UCSD-AML1 (cell line): ENCODE measurements at regions not wholly inside any gene's neighbourhood (a gene's known extent, or its start where the extent isn't known, plus 50 kb on each side); places are given as distances from the start of the nearest gene placed in this dataset.
A peak's percentile ranks its signal among the peaks of the same experiment; 100 is the strongest.
"Not testable (repeated sequence)": the region's sequence is repeated elsewhere in the genome, so short reads cannot be mapped to it uniquely, and the experiment has no call there.

ENCODE experiments used
- DNase-seq: peaks from one replicate; lab custom pipeline; 2025; ENCODE audit not compliant: unreplicated experiment; lab: John Stamatoyannopoulos, UW

DNA sequence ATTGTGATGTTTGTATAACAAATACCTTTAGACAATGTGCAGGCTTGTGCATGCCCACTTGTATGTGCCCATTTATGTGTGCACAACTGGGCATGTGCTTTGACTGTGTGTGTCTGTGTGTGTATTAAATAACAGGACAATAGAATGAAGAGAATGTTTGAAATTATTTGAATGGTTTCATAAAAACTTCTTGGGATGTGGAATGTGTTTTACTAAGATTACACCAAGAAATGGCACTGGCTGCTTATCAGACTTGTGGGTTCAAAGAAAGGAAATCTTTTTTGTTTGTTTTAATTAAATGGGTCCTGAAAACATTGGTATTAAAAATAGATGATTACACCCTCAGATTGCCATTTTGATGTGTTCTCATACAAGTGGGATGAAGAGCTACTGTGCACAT, 191.6 kb upstream of the CCN2 start:
- no peak for DNase-seq

DNA sequence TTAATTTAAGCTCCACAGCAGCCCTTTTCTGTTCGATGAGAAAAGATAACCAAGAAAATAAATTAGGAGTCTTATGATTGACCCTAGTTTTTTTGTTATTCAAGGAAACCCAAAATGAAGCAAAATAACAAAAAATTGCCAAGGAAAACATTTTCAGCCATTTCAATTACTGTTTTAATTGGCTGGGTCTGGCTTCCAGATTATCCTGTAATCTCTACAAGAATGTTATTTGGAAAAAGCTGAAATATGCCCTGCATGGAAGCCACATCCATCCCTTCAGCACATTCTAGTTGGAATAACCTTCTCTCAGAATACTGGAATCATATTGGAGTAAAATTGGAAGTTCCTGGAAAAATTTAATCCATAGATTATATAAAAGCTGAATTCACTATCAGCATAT, 191.1 kb upstream of the CCN2 start:
- DNase-seq: no peak

DNA sequence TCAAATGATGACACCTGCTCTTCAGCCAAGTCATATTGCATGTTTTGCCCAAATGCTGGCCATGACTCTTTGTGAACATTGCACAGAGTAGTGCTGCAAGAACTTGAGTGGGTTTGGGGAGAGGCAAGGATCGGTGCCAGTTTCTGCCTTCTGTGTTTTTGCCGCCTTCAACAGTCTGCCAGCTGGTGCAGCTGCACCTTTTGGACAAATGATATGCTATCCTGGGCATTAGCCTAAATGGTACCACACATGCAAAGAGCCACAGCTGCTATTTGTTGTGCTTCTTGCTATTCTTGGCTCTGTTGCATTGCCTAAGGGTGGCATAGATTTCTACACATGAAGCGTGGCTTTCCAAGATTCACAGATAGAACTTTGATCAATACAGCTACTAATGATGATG, 189.0 kb upstream of the CCN2 start:
- no peak for DNase-seq

DNA sequence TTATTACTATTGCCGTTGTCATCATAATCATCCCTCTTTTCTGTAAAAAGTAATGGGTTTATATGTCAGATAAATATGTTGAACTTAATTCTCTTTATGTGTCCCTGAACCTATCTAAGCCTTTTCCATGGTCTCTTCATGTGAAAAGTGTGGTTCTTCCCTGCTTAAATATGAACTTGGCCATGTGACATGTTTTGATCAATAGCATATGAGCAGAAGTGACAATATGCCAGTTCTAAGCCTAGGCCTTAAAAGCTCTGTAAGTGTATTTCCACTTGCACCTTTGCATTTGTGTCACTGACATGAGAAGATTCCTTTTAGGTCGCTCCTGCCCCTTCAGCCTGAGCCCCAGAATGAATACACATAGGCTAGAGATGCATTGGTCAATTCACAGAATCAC, 188.4 kb upstream of the CCN2 start:
- DNase-seq: no peak

DNA sequence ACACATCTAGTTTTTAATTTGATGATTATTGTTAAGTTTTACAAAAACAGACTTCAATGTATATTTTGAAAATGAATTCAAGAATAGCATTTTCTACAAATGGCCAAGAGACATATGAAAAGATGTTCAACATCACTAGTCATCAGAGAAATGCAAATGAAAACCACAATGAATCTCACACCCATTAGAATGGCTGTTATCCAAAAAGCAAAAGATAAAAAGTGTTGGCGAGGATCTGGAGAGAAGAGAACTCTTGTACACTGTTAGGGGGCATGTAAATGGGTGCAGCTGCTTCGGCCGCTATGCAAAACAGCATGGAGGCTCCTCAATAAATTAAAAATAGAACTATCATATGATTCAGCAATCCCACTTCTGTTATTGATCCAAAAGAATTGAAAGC, 185.8 kb upstream of the CCN2 start:
- no peak for DNase-seq

DNA sequence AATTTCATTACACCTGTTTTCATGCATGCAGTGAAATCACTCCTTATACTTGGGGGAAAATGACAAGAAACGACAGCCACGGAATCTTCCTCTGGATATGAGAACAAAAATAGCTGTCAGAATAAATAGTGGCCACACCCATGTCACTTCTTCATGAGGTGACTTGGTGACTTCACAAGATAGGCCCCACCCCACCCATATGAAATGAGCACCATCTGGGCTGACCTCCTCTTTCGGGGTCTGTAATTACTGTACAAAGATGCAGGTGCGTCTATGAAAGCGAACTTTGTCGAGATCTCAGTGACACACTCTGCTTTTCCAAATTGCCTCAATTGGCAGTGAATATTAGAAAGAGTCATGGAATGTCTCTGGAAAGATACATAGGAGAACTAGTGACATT, 184.2 kb upstream of the CCN2 start:
- no peak for DNase-seq

DNA sequence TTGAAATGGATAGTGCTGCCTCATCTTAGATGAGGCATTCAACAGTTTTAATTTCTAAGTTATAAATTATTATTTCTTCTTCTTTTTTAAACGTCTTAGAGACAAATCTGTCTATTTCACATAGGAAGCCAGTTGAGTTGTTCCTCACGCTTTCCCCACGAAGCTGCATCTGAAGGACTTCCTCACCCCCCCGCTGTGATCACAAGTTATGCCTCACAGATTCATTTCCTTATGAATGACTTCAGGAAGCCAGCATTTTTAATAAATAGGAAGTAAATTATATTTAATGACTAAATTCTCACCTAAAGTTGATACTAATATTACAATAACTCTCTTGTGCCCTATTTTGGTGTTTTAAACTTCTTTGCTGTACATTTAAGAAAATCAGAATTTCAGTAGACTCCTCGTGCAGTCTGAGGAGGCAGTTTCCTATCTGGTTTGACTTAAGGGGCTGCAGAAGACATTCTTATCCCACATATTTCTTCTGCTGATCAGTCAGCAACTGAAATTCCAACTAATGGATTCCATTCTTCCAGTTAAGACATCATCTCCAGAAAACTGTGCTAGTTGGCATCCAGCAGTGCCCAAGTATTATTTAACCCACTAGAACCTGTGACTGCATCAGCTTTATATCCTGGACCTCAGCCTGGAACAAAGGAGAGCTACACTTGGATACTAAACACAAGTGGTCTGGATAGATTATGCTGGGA, 182.7 kb upstream of the CCN2 start:
- no peak for DNase-seq

DNA sequence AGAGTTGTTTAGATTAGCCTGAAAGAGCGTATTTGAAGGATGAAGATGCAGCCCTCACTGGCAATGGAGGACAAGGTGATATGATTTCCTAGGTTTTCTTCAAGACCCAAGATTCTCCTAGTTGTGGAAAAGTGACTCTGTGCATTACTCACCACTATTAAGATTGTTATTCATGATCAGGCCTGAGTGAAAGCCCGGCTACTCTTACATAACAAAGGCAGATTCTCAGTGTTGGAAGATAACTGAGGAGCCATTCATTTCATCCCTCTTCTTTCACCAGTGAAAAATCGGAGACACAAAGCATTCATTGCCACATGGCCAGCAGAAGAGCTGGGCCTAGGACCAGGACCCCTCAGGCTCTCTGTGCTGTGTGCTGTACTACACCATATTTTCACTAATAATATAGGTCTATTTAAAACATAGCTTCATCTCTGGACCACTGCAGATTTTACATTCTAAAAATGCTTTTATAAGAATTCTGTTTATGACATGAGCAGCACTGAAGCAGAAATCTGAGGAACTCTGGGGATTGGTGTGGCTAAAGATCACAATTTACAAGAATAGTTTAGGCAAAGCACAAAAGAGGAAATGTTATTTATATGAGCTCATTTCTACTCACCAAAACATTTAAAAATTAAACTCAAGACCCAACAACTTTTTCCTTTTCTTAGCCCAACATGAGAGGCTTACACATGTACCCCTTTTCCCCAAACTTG, 181.9 kb upstream of the CCN2 start:
- DNase-seq: no peak

DNA sequence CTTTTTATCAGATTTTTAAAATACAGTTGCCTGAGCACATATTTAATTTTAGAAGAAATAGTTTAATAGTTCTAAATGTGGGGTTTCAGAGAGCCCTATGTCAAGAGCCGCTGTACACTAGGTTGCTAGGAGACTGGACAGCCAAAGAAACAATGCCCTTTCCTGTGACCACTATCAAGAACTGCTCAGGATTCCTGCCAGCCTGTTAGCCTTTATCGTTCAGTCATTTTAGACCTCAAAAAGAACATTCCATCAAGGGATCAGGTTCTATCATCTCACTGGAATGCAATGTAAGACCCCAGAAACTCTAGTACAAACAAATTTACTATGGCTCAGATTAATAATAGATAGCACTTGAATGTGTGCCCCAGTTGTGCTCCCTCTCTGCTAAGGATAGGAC, 181.2 kb upstream of the CCN2 start:
- DNase-seq: no peak

DNA sequence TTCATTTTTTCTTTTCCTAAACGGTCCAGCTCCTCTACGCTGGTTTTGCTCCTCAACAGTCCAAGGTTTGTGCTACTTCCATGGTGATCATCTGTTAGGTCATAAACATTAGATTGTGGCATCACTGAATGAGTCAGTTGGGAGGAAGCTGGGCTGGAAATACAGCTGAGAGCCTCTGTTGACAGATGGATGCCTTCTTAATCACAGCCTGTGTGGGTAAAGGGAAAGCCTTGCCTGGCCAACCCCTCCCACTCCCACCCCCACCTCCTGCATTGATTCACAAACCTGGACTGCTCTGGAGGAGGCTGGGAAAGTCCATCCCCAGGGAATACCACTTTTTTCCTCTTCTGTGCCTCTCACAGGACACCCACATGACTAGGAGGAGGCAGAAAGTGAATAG, 180.6 kb upstream of the CCN2 start:
- peak; percentile 24 for DNase-seq

DNA sequence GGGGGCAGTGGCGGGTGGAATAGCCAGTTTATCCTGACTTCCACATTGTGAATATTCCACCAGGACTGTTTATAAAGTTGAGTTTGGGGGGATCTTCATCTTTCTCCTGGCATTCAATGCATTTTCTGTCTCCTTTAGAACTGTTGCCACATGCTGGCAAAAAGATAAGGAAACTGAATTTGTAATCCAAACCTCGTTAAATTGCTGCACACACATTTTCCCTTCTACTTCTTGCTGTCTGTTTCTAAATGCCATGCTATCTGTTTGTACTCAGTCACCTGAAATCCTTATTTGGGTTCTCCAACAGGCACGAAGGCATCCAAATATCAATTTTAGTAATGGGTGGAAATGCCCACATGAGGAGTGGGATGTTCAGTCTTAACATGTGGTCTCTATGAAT, 180.2 kb upstream of the CCN2 start:
- no peak for DNase-seq

DNA sequence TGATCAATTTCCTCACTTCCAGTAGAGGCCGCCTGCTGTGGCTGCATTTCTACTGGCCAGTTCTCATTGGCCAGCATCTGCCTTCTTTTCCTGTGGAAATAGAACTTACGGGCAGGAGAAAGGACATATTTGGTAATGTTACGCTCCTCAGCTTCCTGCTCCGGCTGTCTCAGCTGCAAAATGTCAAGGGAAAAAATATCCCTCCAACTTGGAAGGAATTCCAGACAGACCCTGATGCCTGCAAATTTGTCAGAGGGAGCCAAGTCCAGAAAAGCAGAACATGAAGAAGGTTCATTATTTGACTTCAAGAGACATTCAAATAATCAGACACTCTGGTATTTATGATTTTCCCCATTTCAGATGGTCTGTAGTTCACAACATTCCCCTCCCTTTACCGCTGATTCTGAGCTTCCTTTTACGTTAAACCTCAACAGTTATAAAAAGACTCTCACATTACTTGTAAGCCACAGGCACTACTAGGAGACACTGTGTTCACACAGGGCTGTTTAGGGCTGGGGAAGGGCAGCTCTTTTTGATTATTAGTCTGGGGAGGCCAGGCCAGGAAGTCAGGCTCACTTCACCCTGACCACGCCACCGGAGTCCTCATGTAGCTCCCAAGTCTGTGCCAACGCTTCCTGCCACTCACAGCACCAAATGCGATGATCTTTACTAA, 179.6 kb upstream of the CCN2 start:
- peak; percentile 48 for DNase-seq

DNA sequence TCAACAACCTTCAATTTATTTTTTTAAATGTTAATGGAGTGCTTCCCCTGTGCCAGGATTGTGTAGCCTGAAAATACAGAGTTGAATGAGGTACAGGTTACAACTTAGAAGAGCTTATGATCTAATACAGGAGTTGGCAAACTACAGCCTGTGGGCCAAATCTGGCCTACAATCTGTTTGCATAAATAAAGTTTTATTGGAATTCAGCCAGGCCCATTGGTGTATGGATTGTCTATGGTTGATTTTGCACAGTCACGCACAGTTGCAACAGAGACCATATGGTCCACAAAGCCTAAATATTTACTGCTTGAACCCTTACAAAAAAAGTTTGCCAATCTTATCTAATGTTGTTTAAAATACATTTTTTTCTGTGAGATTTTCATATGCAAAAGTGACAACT, 177.3 kb upstream of the CCN2 start:
- DNase-seq: no peak

DNA sequence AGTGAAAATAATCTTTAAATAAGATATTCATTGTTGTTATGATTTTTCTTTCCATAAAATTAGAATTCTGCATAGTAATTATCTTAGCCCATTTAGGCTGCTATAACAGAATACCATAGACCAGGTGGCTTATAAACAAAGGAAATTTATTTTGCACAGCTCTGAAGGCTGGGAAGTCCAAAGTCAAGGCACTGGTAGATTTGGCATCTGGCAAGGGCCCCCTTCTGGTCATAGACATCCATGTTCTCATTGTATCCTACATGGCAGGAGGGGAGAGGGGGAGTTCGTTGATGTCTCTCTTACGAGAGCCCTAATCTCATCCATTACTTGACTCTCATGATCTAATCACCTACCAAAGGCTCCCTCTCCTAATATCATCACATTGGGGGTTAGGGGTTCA, 175.0 kb upstream of the CCN2 start:
- no peak for DNase-seq

DNA sequence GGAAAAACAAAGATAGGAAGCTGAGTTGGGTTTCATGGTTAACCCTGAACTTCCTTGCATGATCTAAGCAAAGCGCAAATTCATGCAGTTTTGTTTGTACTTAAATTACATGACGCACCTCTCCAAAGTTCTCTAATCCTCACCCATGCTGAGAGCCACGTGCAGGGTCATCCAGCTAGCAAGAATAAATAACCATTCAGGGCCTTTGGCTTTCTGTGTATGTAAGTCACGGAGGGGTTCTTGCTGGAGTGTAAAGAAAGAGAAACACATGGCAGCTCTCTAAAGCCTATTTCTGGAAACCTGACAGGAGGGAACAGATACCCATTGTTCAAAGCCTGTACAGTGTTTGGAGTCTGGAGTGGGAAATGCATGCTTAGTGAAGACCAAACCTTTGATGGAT, 171.7 kb upstream of the CCN2 start:
- no peak for DNase-seq

DNA sequence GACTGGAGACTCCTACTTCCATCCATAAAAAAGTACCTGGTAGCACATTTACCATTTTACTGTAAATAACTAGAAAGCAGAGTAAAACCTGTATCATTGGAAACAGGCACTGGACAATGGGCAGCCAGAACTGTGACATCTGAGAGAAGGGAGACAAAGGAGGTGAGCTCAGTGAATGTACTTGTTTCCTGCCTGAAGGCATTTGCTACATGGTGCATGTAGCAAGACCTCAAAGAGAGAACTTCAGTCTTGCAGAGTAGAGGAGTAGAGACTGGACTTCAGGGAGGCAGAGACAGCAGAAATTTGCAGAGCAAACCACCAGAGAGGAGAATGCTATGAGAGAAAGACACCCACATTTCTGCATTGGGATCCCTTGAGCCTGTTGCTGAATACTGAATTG, 171.0 kb upstream of the CCN2 start:
- DNase-seq: no peak

DNA sequence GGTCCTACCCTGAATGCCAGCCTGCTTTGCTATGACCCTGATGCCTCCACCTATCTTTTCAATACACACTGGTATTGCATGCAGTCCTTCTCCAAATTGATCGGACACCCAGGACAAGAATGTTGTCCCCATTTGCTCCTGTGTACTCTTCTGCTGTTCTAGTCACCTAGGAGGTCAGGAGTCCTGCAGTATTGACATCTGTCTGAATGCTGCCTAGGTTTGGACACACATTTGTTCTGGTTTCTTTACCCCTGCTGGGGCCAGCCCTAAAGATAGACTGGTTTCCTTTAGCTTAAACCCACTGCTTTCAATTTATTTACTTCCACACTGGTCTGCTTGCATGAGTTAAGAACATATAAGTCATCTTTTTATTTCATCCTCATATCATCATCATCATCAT, 167.0 kb upstream of the CCN2 start:
- DNase-seq: no peak

DNA sequence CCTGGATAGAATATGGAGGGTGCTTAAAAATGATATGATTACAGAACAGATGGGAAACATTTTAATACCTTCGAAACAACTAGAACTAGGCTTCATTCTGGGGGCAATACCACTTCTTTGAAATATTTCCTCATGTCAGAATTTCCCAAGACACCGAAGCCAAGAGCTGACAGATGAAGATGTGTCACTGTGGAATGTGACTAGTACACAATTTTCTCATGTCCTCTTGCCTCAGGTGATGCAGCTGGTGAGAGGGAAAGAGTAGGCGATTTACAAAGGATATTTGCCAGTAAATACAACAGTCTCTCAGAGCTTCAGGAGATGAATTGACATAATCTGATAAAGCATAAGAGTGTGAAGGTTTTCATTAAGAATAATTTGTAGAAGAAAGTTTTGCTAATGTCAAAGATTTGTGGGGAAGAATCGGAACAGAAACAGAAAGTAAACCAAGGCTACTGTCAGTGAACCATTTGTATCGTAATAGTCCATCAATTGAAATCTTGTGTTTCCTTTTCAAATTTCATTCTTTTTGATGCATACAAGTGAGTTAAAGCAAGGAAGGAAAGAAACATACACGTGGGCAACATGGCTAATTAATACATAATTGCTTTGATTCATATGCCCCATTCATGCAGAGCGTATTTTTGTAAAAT, 164.7 kb upstream of the CCN2 start:
- DNase-seq: no peak

DNA sequence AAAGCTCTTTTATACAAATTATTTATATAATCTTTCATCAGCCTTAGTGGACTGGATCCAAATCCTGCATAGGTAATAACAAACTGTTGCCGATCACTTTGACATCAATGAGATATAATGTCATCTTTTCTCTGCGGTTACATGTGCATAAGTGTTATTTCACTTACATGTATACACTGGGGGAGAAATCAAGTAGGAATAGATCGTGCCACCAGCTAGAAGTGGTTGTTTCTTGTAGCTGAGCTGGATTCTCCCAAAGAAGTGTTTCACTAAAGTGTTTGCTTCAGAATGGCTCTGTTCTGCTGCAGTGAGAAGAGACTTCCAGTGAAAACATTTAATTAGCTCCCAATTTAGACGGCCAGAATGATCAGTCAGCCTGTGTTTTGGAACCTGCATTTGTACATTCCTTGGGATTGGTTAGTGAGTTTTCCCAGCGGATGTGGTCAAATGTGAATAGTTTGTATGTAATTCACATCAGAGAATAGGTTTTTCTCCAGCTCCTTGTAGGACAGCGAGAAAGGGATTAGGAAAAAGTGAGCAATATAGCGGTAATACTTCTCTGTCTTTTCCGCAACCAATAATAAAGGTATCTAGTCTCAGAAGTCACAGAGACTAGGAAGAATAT, 163.1 kb upstream of the CCN2 start:
- DNase-seq: no peak

DNA sequence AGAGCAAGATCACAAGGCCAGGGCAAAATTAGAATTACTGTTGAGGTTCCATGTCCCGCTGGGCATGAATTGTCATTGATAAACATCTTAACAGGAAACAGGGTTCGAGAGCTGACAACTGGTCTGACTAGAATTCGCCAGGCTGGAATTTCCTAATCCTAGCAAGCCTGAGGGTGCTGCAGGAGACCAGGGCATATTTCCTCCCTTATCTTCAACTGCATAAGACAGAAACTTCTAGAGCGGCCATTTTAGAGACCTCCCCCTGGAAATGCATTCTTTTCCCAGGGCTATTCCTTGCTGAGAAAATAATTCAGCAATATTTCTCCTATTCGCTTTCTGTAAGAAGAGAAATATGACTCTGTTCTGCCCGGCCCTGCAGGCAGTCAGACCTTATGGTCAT, 158.6 kb upstream of the CCN2 start:
- DNase-seq: not testable (repeated sequence)

DNA sequence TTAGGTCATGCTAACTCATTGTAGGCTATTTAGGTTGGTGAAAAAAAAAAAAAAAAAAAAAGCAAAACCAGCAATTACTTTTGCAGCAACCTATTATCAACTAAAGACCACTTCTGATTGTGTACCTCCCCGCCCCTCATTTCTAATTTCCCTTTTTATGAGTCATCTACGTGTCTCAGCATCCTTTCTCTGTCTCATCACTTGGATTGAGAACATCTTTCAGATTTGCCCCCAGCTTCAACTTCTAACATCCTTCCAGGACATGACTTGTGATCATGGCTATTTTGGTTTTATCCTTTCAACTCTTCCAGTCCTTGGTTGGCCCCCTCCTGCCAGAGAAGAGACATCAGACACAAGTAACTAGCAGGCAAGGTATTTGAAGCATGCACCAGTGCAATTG, 156.7 kb upstream of the CCN2 start:
- no peak for DNase-seq

DNA sequence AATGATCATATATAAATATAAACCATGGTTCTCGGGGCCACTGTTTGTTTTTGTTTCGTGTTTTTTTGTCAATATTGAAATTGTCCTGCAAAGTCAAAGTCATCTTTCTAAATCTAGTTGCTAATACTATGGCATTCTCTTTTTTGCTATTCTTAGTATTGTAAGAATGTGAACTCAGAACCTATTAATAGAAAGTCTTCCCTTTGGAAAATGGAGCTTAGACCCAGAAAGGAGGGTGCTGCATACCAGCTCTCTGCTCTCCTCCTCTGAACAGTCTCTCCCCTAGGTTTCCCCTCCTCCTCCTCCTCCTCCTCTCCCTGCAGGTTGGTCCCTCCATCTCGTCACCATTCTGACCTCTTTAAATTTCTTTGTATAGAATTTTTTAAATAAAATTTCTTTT, 150.4 kb upstream of the CCN2 start:
- DNase-seq: no peak
